DND-41 (cell line): ENCODE measurements at regions not wholly inside any gene's neighbourhood (a gene's known extent, or its start where the extent isn't known, plus 50 kb on each side); places are given as distances from the start of the nearest gene placed in this dataset.

Source experiments
- ATAC-seq: fragments of 200-7000 bp; cut with Tn5 transposase; 3 replicates; pipeline ENCODE4 v1.9.1; 2021; ENCODE audit warnings: low read depth; ENCODE audit not compliant: insufficient read depth
- DNase-seq: peaks from one replicate; pipeline ENCODE4 v3.0.0-alpha.2; 2020
- H2AFZ ChIP-seq: 2 replicates; pipeline ENCODE4 v1.6.0; 2012; ENCODE audit warnings: low read depth, low read length
- H3K27ac ChIP-seq: 2 replicates; pipeline ENCODE4 v1.5.1; 2012; ENCODE audit warnings: low read length, inconsistent platforms
- H3K27me3 ChIP-seq: fragments of 200-600 bp; sonication (generic); 2 replicates; pipeline ENCODE4 v1.6.0; 2012; ENCODE audit warnings: low read length, mild to moderate bottlenecking, inconsistent platforms; ENCODE audit not compliant: insufficient read depth, poor library complexity
- H3K36me3 ChIP-seq: 2 replicates; pipeline ENCODE4 v1.5.1; 2012; ENCODE audit warnings: low read length, inconsistent platforms; ENCODE audit not compliant: insufficient read depth
- H3K4me1 ChIP-seq: 2 replicates; pipeline ENCODE4 v1.5.1; 2012; ENCODE audit warnings: mild to moderate bottlenecking, low read length; ENCODE audit not compliant: insufficient read depth
- H3K4me2 ChIP-seq: 2 replicates; pipeline ENCODE4 v1.6.0; 2012; ENCODE audit warnings: mild to moderate bottlenecking, moderate library complexity, low read length, inconsistent platforms; ENCODE audit not compliant: insufficient read depth
- H3K4me3 ChIP-seq, 2 experiments: fragments of 200-600 bp in 1 of 2; shearing (Covaris generic) in 1 of 2; 2 replicates each; pipeline ENCODE4 v1.5.1; 2012 to 2016; ENCODE audit warnings: inconsistent platforms in 2 of 2, low read length in 2 of 2, mild to moderate bottlenecking in 2 of 2, low read depth in 1 of 2, moderate library complexity in 1 of 2
- H3K79me2 ChIP-seq: 2 replicates; pipeline ENCODE4 v1.6.0; 2012; ENCODE audit warnings: low read length, inconsistent platforms; ENCODE audit not compliant: insufficient read depth
- H3K9ac ChIP-seq: 2 replicates; pipeline ENCODE4 v1.6.0; 2012; ENCODE audit warnings: low read depth, mild to moderate bottlenecking, inconsistent platforms, low read length, moderate library complexity
- H3K9me3 ChIP-seq: 2 replicates; pipeline ENCODE4 v1.5.1; 2012; ENCODE audit warnings: low read length, moderate library complexity, mild to moderate bottlenecking, inconsistent platforms; ENCODE audit not compliant: insufficient read depth, severe bottlenecking
- H4K20me1 ChIP-seq: 2 replicates; pipeline ENCODE4 v1.6.0; 2012; ENCODE audit warnings: low read length; ENCODE audit not compliant: insufficient read depth
- CTCF ChIP-seq: IDR thresholded peaks from 2 replicates; pipeline ENCODE4 v1.5.1; 2012; ENCODE audit warnings: borderline replicate concordance, low read length, moderate library complexity, mild to moderate bottlenecking; ENCODE audit not compliant: poor library complexity, severe bottlenecking; ENCODE audit errors: extremely low read depth
- EZH2 ChIP-seq: IDR thresholded peaks from 3 replicates; pipeline ENCODE4 v1.6.1; 2012; ENCODE audit warnings: borderline replicate concordance, low read depth, mild to moderate bottlenecking, moderate library complexity, low read length, inconsistent platforms; ENCODE audit not compliant: severe bottlenecking

- H3K36me3 ChIP-seq = no peaks in the 10 kb centered on the region
- no peaks in the 10 kb centered on the region for H3K79me2 ChIP-seq
- no peak overlapping the region for H3K4me3 ChIP-seq
- DNase-seq = no peak
- H3K27me3 ChIP-seq = no peaks in the 10 kb centered on the region
- H3K4me2 ChIP-seq = no peak overlapping the region
- H3K4me1 ChIP-seq = no peaks in the 10 kb centered on the region
- no peak overlapping the region for H2AFZ ChIP-seq
- H3K9me3 ChIP-seq = peaks cover 5% of the 10 kb centered on the region
- no peak overlapping the region for H3K27ac ChIP-seq
- TF ChIP-seq CTCF = no peak
- no peak for TF ChIP-seq EZH2
- no peak overlapping the region for H3K9ac ChIP-seq
- H4K20me1 ChIP-seq = no peaks in the 10 kb centered on the region
- ATAC-seq = no peak
Observed at GRCh38 chr7:57354679-57355338, 95.2 kb upstream of the ZNF716 start.

DNA sequence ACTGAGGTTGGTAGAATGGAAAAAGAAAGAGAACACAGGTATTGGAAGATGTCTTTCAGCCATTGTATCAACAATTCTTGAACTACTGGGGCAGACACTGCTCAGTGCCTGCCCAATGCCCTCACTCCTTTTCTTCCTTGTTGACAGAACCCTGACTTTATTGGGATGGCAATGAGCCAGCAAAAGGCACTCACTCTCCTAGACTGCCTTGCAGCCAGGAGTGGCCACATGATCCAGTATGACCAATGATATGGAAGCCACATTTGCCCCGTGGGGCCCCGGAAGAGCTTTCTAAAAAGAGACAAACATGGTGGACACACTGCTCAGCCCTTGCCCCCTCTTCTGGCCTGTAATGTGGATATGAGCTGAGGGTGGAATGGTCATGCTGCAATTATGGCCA is 88.6 kb upstream of the ZNF716 start:
- Histone ChIP-seq H3K9me3 (peaks cover 8% of the 10 kb centered on the region), H3K9ac (no peak overlapping the region), H3K27ac (no peak overlapping the region), H4K20me1 (no peaks in the 10 kb centered on the region), H2AFZ (no peak overlapping the region), H3K36me3 (no peaks in the 10 kb centered on the region), H3K4me1 (no peaks in the 10 kb centered on the region), H3K27me3 (no peaks in the 10 kb centered on the region), H3K79me2 (no peaks in the 10 kb centered on the region), H3K4me2 (no peak overlapping the region), H3K4me3 (no peak overlapping the region)
- DNase-seq (no peak), ATAC-seq (no peak)
- TF ChIP-seq CTCF (no peak), EZH2 (no peak)

GRCh38 chr7:57362868-57363267 is 87.1 kb upstream of the ZNF716 start:
- Histone ChIP-seq H3K9me3 (peaks cover 12% of the 10 kb centered on the region), H3K9ac (no peak overlapping the region), H4K20me1 (no peaks in the 10 kb centered on the region), H3K79me2 (no peaks in the 10 kb centered on the region), H3K4me2 (no peak overlapping the region), H3K27me3 (no peaks in the 10 kb centered on the region), H3K4me1 (no peaks in the 10 kb centered on the region), H3K4me3 (no peak overlapping the region), H2AFZ (no peak overlapping the region), H3K27ac (no peak overlapping the region), H3K36me3 (no peaks in the 10 kb centered on the region)
- no peak for TF ChIP-seq EZH2
- TF ChIP-seq CTCF = no peak
- no peak for ATAC-seq
- no peak for DNase-seq

- Histone ChIP-seq H3K4me1 (no peaks in the 10 kb centered on the region), H3K4me3 (no peak overlapping the region), H3K4me2 (no peak overlapping the region), H3K36me3 (no peaks in the 10 kb centered on the region), H3K9ac (no peak overlapping the region), H3K79me2 (no peaks in the 10 kb centered on the region), H3K27me3 (no peaks in the 10 kb centered on the region), H4K20me1 (no peaks in the 10 kb centered on the region), H3K9me3 (peaks cover 12% of the 10 kb centered on the region), H2AFZ (no peak overlapping the region), H3K27ac (no peak overlapping the region)
- DNase-seq = no peak
- TF ChIP-seq CTCF (no peak), EZH2 (no peak)
- ATAC-seq = no peak
Observed at GRCh38 chr7:57363321-57363720, 86.7 kb upstream of the ZNF716 start.
